H9 (cell line): ENCODE measurements at regions not wholly inside any gene's neighbourhood (a gene's known extent, or its start where the extent isn't known, plus 50 kb on each side); places are given as distances from the start of the nearest gene placed in this dataset.

Experiments used
- DNase-seq: peaks from one replicate; pipeline ENCODE4 v3.0.0-alpha.2; 2017
- H2AFZ ChIP-seq: one replicate; pipeline ENCODE4 v1.6.1; 2013; ENCODE audit warnings: mild to moderate bottlenecking, low read length, control low read depth, moderate library complexity
- H2AK5ac ChIP-seq: 2 replicates; pipeline ENCODE4 v1.6.1; 2013; ENCODE audit warnings: low read length, control low read depth, mixed read lengths; ENCODE audit not compliant: insufficient read length
- H2BK120ac ChIP-seq: one replicate; pipeline ENCODE4 v1.6.1; 2013; ENCODE audit warnings: low read depth, mild to moderate bottlenecking, low read length, control low read depth, inconsistent platforms; ENCODE audit not compliant: poor library complexity, severe bottlenecking
- H2BK12ac ChIP-seq: 2 replicates; pipeline ENCODE4 v1.6.1; 2013; ENCODE audit warnings: low read length, control low read depth, mixed read lengths, low read depth; ENCODE audit not compliant: insufficient read length
- H2BK15ac ChIP-seq: 2 replicates; pipeline ENCODE4 v1.6.1; 2013; ENCODE audit warnings: low read depth, low read length, control low read depth
- H2BK20ac ChIP-seq: one replicate; pipeline ENCODE4 v1.6.1; 2013; ENCODE audit warnings: low read depth, mild to moderate bottlenecking, low read length, control low read depth, inconsistent platforms; ENCODE audit not compliant: poor library complexity, severe bottlenecking
- H2BK5ac ChIP-seq: 2 replicates; pipeline ENCODE4 v1.6.1; 2013; ENCODE audit warnings: low read length, control low read depth, mixed read lengths; ENCODE audit not compliant: insufficient read length
- H3K14ac ChIP-seq: 2 replicates; pipeline ENCODE4 v1.6.1; 2013; ENCODE audit warnings: low read length, control low read depth; ENCODE audit not compliant: insufficient read depth
- H3K18ac ChIP-seq: 2 replicates; pipeline ENCODE4 v1.6.1; 2013; ENCODE audit warnings: low read depth, mild to moderate bottlenecking, mixed read lengths, low read length, control low read depth; ENCODE audit not compliant: insufficient read length
- H3K23ac ChIP-seq: 2 replicates; pipeline ENCODE4 v1.6.1; 2013; ENCODE audit warnings: low read length, control low read depth, mixed read lengths, low read depth; ENCODE audit not compliant: insufficient read length
- H3K23me2 ChIP-seq: 2 replicates; pipeline ENCODE4 v1.6.1; 2013; ENCODE audit warnings: low read depth, mild to moderate bottlenecking, mixed read lengths, low read length, control low read depth; ENCODE audit not compliant: insufficient read length, poor library complexity, severe bottlenecking
- H3K27ac ChIP-seq: 2 replicates; pipeline ENCODE4 v1.5.1; 2013; ENCODE audit warnings: low read length, control low read depth, mixed read lengths, low read depth; ENCODE audit not compliant: insufficient read length
- H3K27me3 ChIP-seq: 2 replicates; pipeline ENCODE4 v1.6.1; 2013; ENCODE audit warnings: low read length, control low read depth, inconsistent platforms; ENCODE audit not compliant: insufficient read depth
- H3K4ac ChIP-seq: 2 replicates; pipeline ENCODE4 v1.6.1; 2013; ENCODE audit warnings: low read depth, mild to moderate bottlenecking, control low read depth, inconsistent platforms, low read length, moderate library complexity
- H3K4me1 ChIP-seq: 2 replicates; pipeline ENCODE4 v1.6.1; 2013; ENCODE audit warnings: low read length, control low read depth, inconsistent platforms; ENCODE audit not compliant: insufficient read depth
- H3K4me2 ChIP-seq: 2 replicates; pipeline ENCODE4 v1.6.1; 2013; ENCODE audit warnings: low read length, control low read depth, mixed read lengths; ENCODE audit not compliant: insufficient read length, insufficient read depth
- H3K56ac ChIP-seq: 2 replicates; pipeline ENCODE4 v1.6.1; 2013; ENCODE audit warnings: low read depth, mild to moderate bottlenecking, mixed read lengths, low read length, control low read depth; ENCODE audit not compliant: insufficient read length
- H3K79me1 ChIP-seq: 2 replicates; pipeline ENCODE4 v1.6.1; 2013; ENCODE audit warnings: low read depth, mild to moderate bottlenecking, moderate library complexity, low read length, control low read depth, inconsistent platforms; ENCODE audit not compliant: insufficient read depth, poor library complexity, severe bottlenecking
- H3K79me2 ChIP-seq: 2 replicates; pipeline ENCODE4 v1.6.1; 2013; ENCODE audit warnings: low read length, control low read depth, inconsistent platforms; ENCODE audit not compliant: insufficient read depth
- H3K9ac ChIP-seq: 2 replicates; pipeline ENCODE4 v1.6.1; 2013; ENCODE audit warnings: low read length, control low read depth, mixed read lengths; ENCODE audit not compliant: insufficient read length; ENCODE audit errors: extremely low read depth
- H3K9me3 ChIP-seq: one replicate; pipeline ENCODE4 v1.6.1; 2013; ENCODE audit warnings: low read depth, low read length, inconsistent platforms; ENCODE audit not compliant: control insufficient read depth
- H3T11ph ChIP-seq: one replicate; pipeline ENCODE4 v1.6.1; 2013; ENCODE audit warnings: mild to moderate bottlenecking, low read length, control low read depth, inconsistent platforms
- H4K20me1 ChIP-seq: one replicate; pipeline ENCODE4 v1.6.1; 2013; ENCODE audit not compliant: control insufficient read depth, insufficient read length, insufficient read depth
- H4K5ac ChIP-seq: 2 replicates; pipeline ENCODE4 v1.6.1; 2013; ENCODE audit warnings: low read depth, mild to moderate bottlenecking, mixed read lengths, low read length, control low read depth; ENCODE audit not compliant: insufficient read length
- H4K8ac ChIP-seq: replicated peaks from 2 replicates; pipeline ENCODE4 v1.6.1; 2013; ENCODE audit warnings: low read length, control low read depth, mixed read lengths, low read depth; ENCODE audit not compliant: insufficient read length
- H4K91ac ChIP-seq: 2 replicates; pipeline ENCODE4 v1.6.1; 2013; ENCODE audit warnings: low read depth, mild to moderate bottlenecking, moderate library complexity, mixed read lengths, low read length, control low read depth; ENCODE audit not compliant: insufficient read length
- H3K27ac Mint-ChIP-seq, 3 experiments: 2 replicates in 2 of 3; 3 replicates in 1 of 3; pipeline ENCODE4 v1.8.0; 2020 to 2021; ENCODE audit warnings: mixed read lengths in 3 of 3, mild to moderate bottlenecking in 1 of 3, moderate library complexity in 1 of 3
- H3K27me3 Mint-ChIP-seq: 2 replicates; pipeline ENCODE4 v1.8.0; 2021; ENCODE audit warnings: low read depth, mild to moderate bottlenecking, moderate library complexity, mixed read lengths
- H3K36me3 Mint-ChIP-seq, 3 experiments: 2 replicates in 2 of 3; 3 replicates in 1 of 3; pipeline ENCODE4 v1.8.0; 2020 to 2021; ENCODE audit warnings: low read depth in 3 of 3, mixed read lengths in 3 of 3; ENCODE audit not compliant: insufficient read depth in 1 of 3
- H3K4me1 Mint-ChIP-seq, 2 experiments: 2 replicates each; pipeline ENCODE4 v1.8.0; 2020; ENCODE audit warnings: mixed read lengths in 2 of 2
- H3K4me3 Mint-ChIP-seq, 2 experiments: 2 replicates in 1 of 2; 3 replicates in 1 of 2; pipeline ENCODE4 v1.8.0; 2020 to 2021; ENCODE audit warnings: mild to moderate bottlenecking in 2 of 2, mixed read lengths in 2 of 2, moderate library complexity in 1 of 2
- H3K9me3 Mint-ChIP-seq, 2 experiments: 2 replicates in 1 of 2; 3 replicates in 1 of 2; pipeline ENCODE4 v1.8.0; 2020; ENCODE audit warnings: mild to moderate bottlenecking in 2 of 2, mixed read lengths in 2 of 2, moderate library complexity in 1 of 2
- WGBS: extraction: QIAGEN DNeasy Blood & Tissue Kit; methylation state at CpG from one replicate; pipeline ENCODE4 v1.1.7; 2013; ENCODE audit warnings: missing lambda C conversion rate, low lambda C conversion rate, mixed read lengths; ENCODE audit not compliant: insufficient read length; ENCODE audit errors: extremely low coverage; 5-methylcytosine and 5-hydroxymethylcytosine counted together
- TF ChIP-seq, protein P1 (sequence below): fragments of 200-600 bp; sonication (generic); conservative IDR thresholded peaks from 3 replicates; pipeline ENCODE4 v1.8.0; 2021; ENCODE audit warnings: antibody characterized with exemption, mild to moderate bottlenecking

DNA sequence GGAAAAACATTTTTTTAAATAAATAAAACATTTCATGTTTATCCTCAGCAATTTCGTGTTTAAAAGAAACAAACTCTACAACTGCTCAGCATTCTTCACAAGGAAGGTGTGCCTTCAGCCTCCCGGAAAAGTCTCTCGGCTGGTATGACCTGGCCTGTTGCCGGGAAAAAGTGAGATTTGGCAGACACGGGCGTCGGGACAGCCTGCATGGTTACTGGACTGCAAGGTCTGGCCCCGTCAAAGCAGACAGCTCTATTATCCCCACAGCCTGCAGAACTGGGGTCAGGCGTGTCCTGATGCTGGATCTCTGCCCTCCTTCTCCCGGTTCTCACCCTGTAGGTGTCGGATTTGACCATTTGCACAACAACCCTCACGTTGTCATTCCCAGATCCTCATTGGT lies 120.3 kb upstream of the SPATA31C2 start:
- no peak overlapping the region for H2AK5ac ChIP-seq
- H4K8ac ChIP-seq = no peak overlapping the region
- no peaks in the 10 kb centered on the region for H4K20me1 ChIP-seq
- no peaks in the 10 kb centered on the region for H3K23me2 ChIP-seq
- H3K4me1 ChIP-seq = no peaks in the 10 kb centered on the region
- H3K27me3 ChIP-seq = no peaks in the 10 kb centered on the region
- no peak overlapping the region for H2BK20ac ChIP-seq
- Mint-ChIP-seq H3K27ac (no peak overlapping the region), H3K4me3 (no peak overlapping the region), H3K4me1 (peaks cover 6 to 7% of the 10 kb centered on the region in 2 experiments; a peak in 3 of 4 replicates), H3K27me3 (no peaks in the 10 kb centered on the region; the same call in 1 of the 2 replicates), H3K9me3 (peaks cover 3 to 4% of the 10 kb centered on the region in 2 experiments; a peak in 2 of 5 replicates), H3K36me3 (no peaks in the 10 kb centered on the region)
- no peaks in the 10 kb centered on the region for H3K79me2 ChIP-seq
- H3K4ac ChIP-seq = no peak overlapping the region
- no peak overlapping the region for H2BK120ac ChIP-seq
- no peak overlapping the region for H2BK12ac ChIP-seq
- no peak overlapping the region for H3K27ac ChIP-seq
- H2AFZ ChIP-seq = no peak overlapping the region
- no peak overlapping the region for H3K18ac ChIP-seq
- no peak overlapping the region for H3K9ac ChIP-seq
- H3K14ac ChIP-seq = peak overlapping the region; percentile 69; the same call in 1 of the 2 replicates
- H3K56ac ChIP-seq = no peak overlapping the region
- no peaks in the 10 kb centered on the region for H3K9me3 ChIP-seq
- no peaks in the 10 kb centered on the region for H3K79me1 ChIP-seq
- TF ChIP-seq, protein P1, sequence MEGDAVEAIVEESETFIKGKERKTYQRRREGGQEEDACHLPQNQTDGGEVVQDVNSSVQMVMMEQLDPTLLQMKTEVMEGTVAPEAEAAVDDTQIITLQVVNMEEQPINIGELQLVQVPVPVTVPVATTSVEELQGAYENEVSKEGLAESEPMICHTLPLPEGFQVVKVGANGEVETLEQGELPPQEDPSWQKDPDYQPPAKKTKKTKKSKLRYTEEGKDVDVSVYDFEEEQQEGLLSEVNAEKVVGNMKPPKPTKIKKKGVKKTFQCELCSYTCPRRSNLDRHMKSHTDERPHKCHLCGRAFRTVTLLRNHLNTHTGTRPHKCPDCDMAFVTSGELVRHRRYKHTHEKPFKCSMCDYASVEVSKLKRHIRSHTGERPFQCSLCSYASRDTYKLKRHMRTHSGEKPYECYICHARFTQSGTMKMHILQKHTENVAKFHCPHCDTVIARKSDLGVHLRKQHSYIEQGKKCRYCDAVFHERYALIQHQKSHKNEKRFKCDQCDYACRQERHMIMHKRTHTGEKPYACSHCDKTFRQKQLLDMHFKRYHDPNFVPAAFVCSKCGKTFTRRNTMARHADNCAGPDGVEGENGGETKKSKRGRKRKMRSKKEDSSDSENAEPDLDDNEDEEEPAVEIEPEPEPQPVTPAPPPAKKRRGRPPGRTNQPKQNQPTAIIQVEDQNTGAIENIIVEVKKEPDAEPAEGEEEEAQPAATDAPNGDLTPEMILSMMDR = no peak
- H3K4me2 ChIP-seq = no peak overlapping the region
- no peak overlapping the region for H2BK15ac ChIP-seq
- WGBS = no CpG with 5 or more reads among the region's 12 CpGs
- H4K5ac ChIP-seq = no peak overlapping the region
- H4K91ac ChIP-seq = no peak overlapping the region
- H2BK5ac ChIP-seq = no peak overlapping the region
- no peak overlapping the region for H3T11ph ChIP-seq
- no peak for DNase-seq
- no peak overlapping the region for H3K23ac ChIP-seq
